IMR-90 (cell line): ENCODE measurements at regions not wholly inside any gene's neighbourhood (a gene's known extent, or its start where the extent isn't known, plus 50 kb on each side); places are given as distances from the start of the nearest gene placed in this dataset.

Experiments used
- BHLHE40 ChIP-seq: fragments of 150-350 bp; IDR thresholded peaks from 2 replicates; pipeline ENCODE4 v1.6.1; 2016; ENCODE audit warnings: mild to moderate bottlenecking, low read depth, low read length
- CEBPB ChIP-seq: IDR thresholded peaks from 2 replicates; pipeline ENCODE4 v1.6.1; 2012; ENCODE audit warnings: low read depth, low read length, improper control_type of control experiment
- CTCF ChIP-seq: conservative IDR thresholded peaks from 2 replicates; pipeline ENCODE4 v1.5.1; 2012; ENCODE audit warnings: mild to moderate bottlenecking, low read depth, low read length, improper control_type of control experiment
- ELK1 ChIP-seq: fragments of 150-350 bp; IDR thresholded peaks from 2 replicates; pipeline ENCODE4 v1.6.1; 2016; ENCODE audit warnings: low read depth, mild to moderate bottlenecking, low read length, moderate library complexity, borderline replicate concordance
- FOS ChIP-seq: fragments of 150-350 bp; IDR thresholded peaks from 2 replicates; pipeline ENCODE4 v1.6.1; 2016; ENCODE audit warnings: low read depth, low read length
- MAFK ChIP-seq: IDR thresholded peaks from 2 replicates; pipeline ENCODE4 v1.6.1; 2012; ENCODE audit warnings: low read depth, low read length, improper control_type of control experiment
- MAZ ChIP-seq: IDR thresholded peaks from 2 replicates; pipeline ENCODE4 v1.6.1; 2012; ENCODE audit warnings: low read depth, mild to moderate bottlenecking, low read length, improper control_type of control experiment, moderate library complexity, borderline replicate concordance
- MXI1 ChIP-seq: IDR thresholded peaks from 2 replicates; pipeline ENCODE4 v1.6.1; 2012; ENCODE audit warnings: low read depth, mild to moderate bottlenecking, low read length, moderate library complexity, borderline replicate concordance
- POLR2A ChIP-seq: IDR thresholded peaks from 2 replicates; pipeline ENCODE4 v1.6.1; 2012; ENCODE audit warnings: mild to moderate bottlenecking, low read depth, low read length
- RAD21 ChIP-seq: IDR thresholded peaks from 2 replicates; pipeline ENCODE4 v1.6.1; 2012; ENCODE audit warnings: low read length, improper control_type of control experiment
- RCOR1 ChIP-seq: IDR thresholded peaks from 2 replicates; pipeline ENCODE4 v1.6.1; 2012; ENCODE audit warnings: mild to moderate bottlenecking, low read length, improper control_type of control experiment; ENCODE audit not compliant: insufficient replicate concordance
- RFX5 ChIP-seq: IDR thresholded peaks from 2 replicates; pipeline ENCODE4 v1.8.0; 2012; ENCODE audit warnings: low read depth, mild to moderate bottlenecking, low read length, moderate library complexity
- SMC3 ChIP-seq: fragments of 150-350 bp; IDR thresholded peaks from 2 replicates; pipeline ENCODE4 v1.6.1; 2016; ENCODE audit warnings: low read depth, mild to moderate bottlenecking, antibody characterized with exemption, low read length, moderate library complexity
- USF2 ChIP-seq: fragments of 150-350 bp; IDR thresholded peaks from 2 replicates; pipeline ENCODE4 v1.6.1; 2017; ENCODE audit warnings: mild to moderate bottlenecking, antibody characterized with exemption, low read length, low read depth

GRCh38 chr7:57199252-57199651 lies 67.0 kb upstream of the ZNF479 start:
- no peak for TF ChIP-seq RAD21
- TF ChIP-seq USF2, result no peak
- TF ChIP-seq FOS, result no peak
- no peak for TF ChIP-seq CTCF
- no peak for TF ChIP-seq RFX5
- TF ChIP-seq MAFK, result no peak
- TF ChIP-seq RCOR1, result no peak
- TF ChIP-seq POLR2A, result no peak
- TF ChIP-seq MAZ, result no peak
- no peak for TF ChIP-seq CEBPB
- no peak for TF ChIP-seq SMC3
- no peak for TF ChIP-seq BHLHE40
- no peak for TF ChIP-seq MXI1
- TF ChIP-seq ELK1, result no peak
